ENCODE measurements at regions not wholly inside any gene's neighbourhood (a gene's known extent, or its start where the extent isn't known, plus 50 kb on each side); places are given as distances from the start of the nearest gene placed in this dataset.

DNA sequence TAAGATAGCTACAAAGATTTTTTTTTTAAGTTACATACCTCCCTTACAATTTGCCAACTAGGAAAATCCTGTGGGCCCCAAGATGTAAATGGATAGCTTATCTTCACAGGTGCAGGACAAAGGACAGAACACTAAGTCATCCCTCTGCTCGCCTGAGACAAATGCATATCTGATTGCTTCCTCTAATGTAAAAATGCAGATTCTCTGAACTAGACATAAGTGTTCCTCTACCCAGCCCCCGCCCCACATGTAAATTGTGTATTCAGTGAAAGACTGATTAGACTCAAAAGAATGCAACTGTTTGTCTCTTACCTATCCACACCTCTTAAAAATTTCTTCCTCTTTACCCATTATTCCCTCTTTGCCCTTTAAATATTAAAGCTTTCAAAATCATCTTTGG, 96.5 kb downstream of the CYP26B1 start:
- POLR2A ChIA-PET: no interaction called here
- no peak for DNase-seq (ENCODE audit: extremely low spot score)
- CTCF ChIA-PET: no interaction called here
- TF ChIP-seq SP1 (IDR thresholded peaks at IDR 0.05): no peak
- no peak for TF ChIP-seq TARDBP (IDR thresholded peaks at IDR 0.05)
- TF ChIP-seq ZNF384 (IDR thresholded peaks at IDR 0.05): no peak
- TF ChIP-seq CTBP1 (IDR thresholded peaks at IDR 0.05; ENCODE audit: borderline replicate concordance): no peak
- TF ChIP-seq LEF1 (IDR thresholded peaks at IDR 0.05; ENCODE audit: borderline replicate concordance): no peak
- TF ChIP-seq ELF4 (IDR thresholded peaks at IDR 0.05): no peak
- no peak for TF ChIP-seq SUZ12 (IDR thresholded peaks at IDR 0.05)
- no peak for TF ChIP-seq HDGF (IDR thresholded peaks at IDR 0.05; ENCODE audit: borderline replicate concordance)
- TF ChIP-seq L3MBTL2 (conservative IDR thresholded peaks at IDR 0.05): no peak
- no peak for TF ChIP-seq ARNT (IDR thresholded peaks at IDR 0.05)
- TF ChIP-seq BHLHE40 (IDR thresholded peaks at IDR 0.05; ENCODE audit: borderline replicate concordance): no peak
- TF ChIP-seq FOXA1 (IDR thresholded peaks at IDR 0.05): no peak
- TF ChIP-seq NFRKB (IDR thresholded peaks at IDR 0.05): no peak
- no peak for TF ChIP-seq PKNOX1 (IDR thresholded peaks at IDR 0.05)
- no peak for TF ChIP-seq FOXK2 (IDR thresholded peaks at IDR 0.05)
- TF ChIP-seq FOXM1 (IDR thresholded peaks at IDR 0.05; ENCODE audit: borderline replicate concordance): no peak

DNA sequence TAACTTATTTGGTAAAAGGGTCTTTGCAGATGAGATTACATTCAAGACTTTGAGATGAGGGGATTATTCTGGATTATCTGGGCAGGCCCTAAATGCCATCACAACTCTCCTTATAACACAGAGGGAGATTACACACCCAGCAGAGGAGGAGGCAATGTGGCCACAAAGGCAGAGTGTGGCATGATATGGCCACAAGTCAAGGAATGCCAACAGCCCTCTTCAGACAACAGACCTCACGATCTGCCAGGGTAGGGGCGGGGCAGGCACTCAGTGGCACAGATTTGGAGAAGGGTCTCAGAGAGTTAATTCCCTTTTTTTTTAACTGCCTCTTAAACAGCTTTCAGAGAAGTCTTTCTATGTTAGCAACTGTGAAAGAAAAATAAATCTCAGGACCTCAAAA, 96.9 kb downstream of the CYP26B1 start:
- TF ChIP-seq FOXM1 (IDR thresholded peaks at IDR 0.05; ENCODE audit: borderline replicate concordance) (no peak), FOXK2 (IDR thresholded peaks at IDR 0.05) (no peak), ZNF384 (IDR thresholded peaks at IDR 0.05) (no peak)
- ChIA-PET CTCF (no interaction called here), POLR2A (no interaction called here)

GRCh38 chr2:72048881-72049477, 98.7 kb downstream of the CYP26B1 start:
- no peak for DNase-seq (ENCODE audit: extremely low spot score)
- POLR2A ChIA-PET: no interaction called here
- CTCF ChIA-PET: no interaction called here
- TF ChIP-seq ARNT (IDR thresholded peaks at IDR 0.05) (no peak), ZNF384 (IDR thresholded peaks at IDR 0.05) (no peak), HDGF (IDR thresholded peaks at IDR 0.05; ENCODE audit: borderline replicate concordance) (no peak), CTBP1 (IDR thresholded peaks at IDR 0.05; ENCODE audit: borderline replicate concordance) (no peak), SP1 (IDR thresholded peaks at IDR 0.05) (no peak), BHLHE40 (IDR thresholded peaks at IDR 0.05; ENCODE audit: borderline replicate concordance) (no peak), FOXM1 (IDR thresholded peaks at IDR 0.05; ENCODE audit: borderline replicate concordance) (no peak), FOXA1 (IDR thresholded peaks at IDR 0.05) (no peak), L3MBTL2 (conservative IDR thresholded peaks at IDR 0.05) (no peak), NFRKB (IDR thresholded peaks at IDR 0.05) (no peak), TARDBP (IDR thresholded peaks at IDR 0.05) (no peak), FOXK2 (IDR thresholded peaks at IDR 0.05) (no peak), LEF1 (IDR thresholded peaks at IDR 0.05; ENCODE audit: borderline replicate concordance) (no peak)

More for the DNA sequence above, 96.9 kb downstream of the CYP26B1 start:
- DNase-seq (ENCODE audit: extremely low spot score): no peak

DNA sequence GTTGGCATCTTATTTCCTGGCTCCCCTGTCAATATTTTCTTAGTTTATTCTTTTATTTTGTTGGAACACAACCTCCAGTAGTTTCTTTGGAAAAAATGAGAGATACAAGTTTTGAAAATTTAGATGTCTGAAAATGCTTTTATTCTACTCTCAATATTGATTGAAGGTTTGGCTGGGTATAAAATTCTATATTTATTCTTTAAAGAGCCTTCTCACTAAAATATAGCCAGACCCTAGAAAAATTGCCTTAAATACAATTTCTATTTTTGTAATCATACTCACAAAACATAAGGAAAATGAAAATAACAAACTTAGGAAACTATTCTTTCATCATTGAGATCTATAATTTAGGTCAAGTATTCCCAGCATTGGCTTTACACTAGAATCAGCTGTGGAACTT, 103.7 kb downstream of the CYP26B1 start:
- no peak for DNase-seq (ENCODE audit: extremely low spot score)
- ChIA-PET CTCF (no interaction called here), POLR2A (no interaction called here)

DNA sequence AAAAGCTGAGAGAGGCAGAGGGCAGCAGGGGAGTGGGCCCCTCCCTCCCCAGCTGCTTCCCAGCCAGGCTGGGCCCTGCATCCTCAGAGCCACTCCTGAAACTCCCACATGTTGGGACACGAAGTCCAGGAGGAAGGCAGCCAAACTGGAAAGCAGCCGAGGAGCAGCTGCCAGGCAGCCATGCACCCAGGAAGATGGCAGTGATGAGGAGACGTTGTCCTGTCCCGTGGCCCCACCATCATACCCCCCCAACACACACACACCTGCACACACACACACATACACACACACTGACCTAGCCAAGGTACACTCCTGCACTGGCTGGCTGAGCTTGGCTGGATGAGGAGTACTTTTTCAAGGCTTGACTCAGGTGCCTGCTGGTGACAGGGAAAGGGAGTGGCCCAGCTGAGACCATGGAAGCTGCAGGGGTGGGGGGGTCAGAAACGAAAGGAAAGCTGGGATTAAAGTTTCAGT, 106.0 kb downstream of the CYP26B1 start:
- ChIA-PET POLR2A (no interaction called here), CTCF (no interaction called here)
- TF ChIP-seq CTBP1 (IDR thresholded peaks at IDR 0.05; ENCODE audit: borderline replicate concordance): no peak
- no peak for TF ChIP-seq L3MBTL2 (conservative IDR thresholded peaks at IDR 0.05)
- TF ChIP-seq TARDBP (IDR thresholded peaks at IDR 0.05): no peak
- no peak for TF ChIP-seq NFRKB (IDR thresholded peaks at IDR 0.05)
- TF ChIP-seq HDGF (IDR thresholded peaks at IDR 0.05; ENCODE audit: borderline replicate concordance): no peak
- no peak for TF ChIP-seq ARNT (IDR thresholded peaks at IDR 0.05)
- no peak for TF ChIP-seq FOXA1 (IDR thresholded peaks at IDR 0.05)
- TF ChIP-seq ELF4 (IDR thresholded peaks at IDR 0.05): no peak
- TF ChIP-seq LEF1 (IDR thresholded peaks at IDR 0.05; ENCODE audit: borderline replicate concordance): no peak
- TF ChIP-seq SUZ12 (IDR thresholded peaks at IDR 0.05): no peak
- peak; percentile 1 for DNase-seq (ENCODE audit: extremely low spot score)

More for the DNA sequence above, 103.7 kb downstream of the CYP26B1 start:
- no peak for TF ChIP-seq PKNOX1 (IDR thresholded peaks at IDR 0.05)
- no peak for TF ChIP-seq ELF4 (IDR thresholded peaks at IDR 0.05)
- TF ChIP-seq CTBP1 (IDR thresholded peaks at IDR 0.05; ENCODE audit: borderline replicate concordance): no peak
- no peak for TF ChIP-seq LEF1 (IDR thresholded peaks at IDR 0.05; ENCODE audit: borderline replicate concordance)
- no peak for TF ChIP-seq SP1 (IDR thresholded peaks at IDR 0.05)
- no peak for TF ChIP-seq FOXK2 (IDR thresholded peaks at IDR 0.05)
- no peak for TF ChIP-seq ARNT (IDR thresholded peaks at IDR 0.05)
- no peak for TF ChIP-seq SUZ12 (IDR thresholded peaks at IDR 0.05)
- TF ChIP-seq ZNF384 (IDR thresholded peaks at IDR 0.05): no peak
- TF ChIP-seq TARDBP (IDR thresholded peaks at IDR 0.05): no peak
- no peak for TF ChIP-seq HDGF (IDR thresholded peaks at IDR 0.05; ENCODE audit: borderline replicate concordance)
- no peak for TF ChIP-seq FOXA1 (IDR thresholded peaks at IDR 0.05)
- no peak for TF ChIP-seq FOXM1 (IDR thresholded peaks at IDR 0.05; ENCODE audit: borderline replicate concordance)
- TF ChIP-seq L3MBTL2 (conservative IDR thresholded peaks at IDR 0.05): no peak

DNA sequence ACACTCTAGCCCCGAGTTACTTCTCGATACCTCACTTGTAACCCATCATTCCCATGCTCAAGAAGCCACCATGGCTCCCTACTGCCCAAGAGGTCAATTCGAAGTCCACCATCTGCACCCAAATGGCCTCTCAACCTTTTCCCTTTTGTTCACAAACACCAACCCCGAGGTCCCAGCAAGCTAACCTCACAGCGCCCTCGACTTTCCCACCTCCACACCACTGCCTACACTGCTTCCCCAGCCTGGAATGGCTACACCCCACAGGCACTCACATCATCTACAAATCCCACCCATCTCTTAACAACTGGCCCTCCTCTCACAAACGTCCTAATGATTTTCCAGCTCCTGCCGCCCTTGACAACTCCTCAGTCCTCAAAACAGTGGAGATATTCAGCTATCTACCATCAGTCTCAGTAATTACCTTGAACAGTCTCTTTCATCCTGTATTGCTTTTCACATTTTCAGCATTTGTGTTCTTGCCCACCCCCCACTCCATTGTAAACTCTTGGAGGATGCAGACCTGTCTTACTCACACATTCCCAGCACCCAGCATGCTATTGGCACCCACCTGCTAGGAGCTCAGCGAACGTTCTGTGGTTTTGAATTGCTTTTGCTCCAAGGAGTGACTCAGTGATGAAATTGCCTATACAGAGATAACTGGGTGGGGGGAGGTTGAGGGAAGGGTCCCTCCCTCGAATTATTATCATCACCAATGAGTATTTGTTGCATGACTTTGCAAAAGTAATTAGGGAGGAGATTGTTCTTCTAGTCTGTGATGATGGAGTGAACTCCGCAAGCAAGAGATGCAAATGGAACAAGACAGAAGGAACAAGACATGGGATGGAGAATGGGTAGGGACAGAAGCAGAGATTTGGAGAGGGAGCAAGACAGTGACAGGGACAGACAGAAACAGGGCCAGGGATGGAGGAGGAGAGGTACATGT, 106.8 kb downstream of the CYP26B1 start:
- TF ChIP-seq CTBP1 (IDR thresholded peaks at IDR 0.05; ENCODE audit: borderline replicate concordance) (no peak), ARNT (IDR thresholded peaks at IDR 0.05) (no peak)
- POLR2A ChIA-PET: no interaction called here
- CTCF ChIA-PET: no interaction called here
- DNase-seq (ENCODE audit: extremely low spot score): peak; percentile 1

Measured in HEK293T (cell line).